Thyroid gland (tissue), 4 donors: ENCODE measurements at regions not wholly inside any gene's neighbourhood (a gene's known extent, or its start where the extent isn't known, plus 50 kb on each side); places are given as distances from the start of the nearest gene placed in this dataset.
"Not testable (repeated sequence)": the region's sequence is repeated elsewhere in the genome, so short reads cannot be mapped to it uniquely, and the experiment has no call there.

Experiments
- DNase-seq, 2 donors: peaks; one replicate each; pipeline ENCODE4 v3.0.0-alpha.2; 2019
- H3K27ac ChIP-seq, 3 donors: fragments of 200-600 bp; sonication (generic); 1 replicate in 2 of 3; 2 replicates in 1 of 3; pipeline ENCODE4 v1.5.1; 2016 to 2019; ENCODE audit warnings: mild to moderate bottlenecking in 1 of 3, moderate library complexity in 1 of 3
- H3K27me3 ChIP-seq: fragments of 200-600 bp; sonication (generic); one replicate; pipeline ENCODE4 v1.5.1; 2019
- H3K36me3 ChIP-seq, 2 donors: fragments of 200-600 bp; sonication (generic); one replicate each; pipeline ENCODE4 v1.5.1; 2016 to 2019
- H3K4me1 ChIP-seq, 2 donors: fragments of 200-600 bp; sonication (generic); one replicate each; pipeline ENCODE4 v1.5.1; 2017 to 2019
- H3K4me3 ChIP-seq, 3 donors: fragments of 200-600 bp; sonication (generic); replicated peaks in 1 of 3; 1 replicate in 2 of 3; 2 replicates in 1 of 3; pipeline ENCODE4 v1.5.1; 2016; ENCODE audit warnings: mild to moderate bottlenecking in 1 of 3
- H3K9me3 ChIP-seq: fragments of 200-600 bp; sonication (generic); one replicate; pipeline ENCODE4 v1.5.1; 2017
- POLR2A ChIP-seq, 2 donors: fragments of 450-650 bp; IDR thresholded peaks; one replicate each; pipeline ENCODE4 v1.6.1; 2017; ENCODE audit warnings: antibody characterized with exemption in 2 of 2, mild to moderate bottlenecking in 2 of 2, moderate library complexity in 1 of 2
- WGBS, 2 donors: methylation state at CpG; one replicate each; pipeline ENCODE4 v1.1.5; 2017; 5-methylcytosine and 5-hydroxymethylcytosine counted together
- intact Hi-C: fragments of 100-400 bp; cut with DNase I; formaldehyde crosslinking; loops from one replicate; pipeline ENCODE4 v1.15.1; 2023
- TF ChIP-seq, protein P1 (sequence below), 6 experiments: fragments of 200-600 bp in 3 of 6; fragments of 450-650 bp in 3 of 6; sonication (generic) in 3 of 6; IDR thresholded peaks; one replicate each; pipeline ENCODE4 v1.5.1; 2016 to 2019; ENCODE audit warnings: antibody characterized with exemption in 6 of 6, mild to moderate bottlenecking in 2 of 6, inconsistent platforms in 1 of 6, moderate library complexity in 1 of 6

DNA sequence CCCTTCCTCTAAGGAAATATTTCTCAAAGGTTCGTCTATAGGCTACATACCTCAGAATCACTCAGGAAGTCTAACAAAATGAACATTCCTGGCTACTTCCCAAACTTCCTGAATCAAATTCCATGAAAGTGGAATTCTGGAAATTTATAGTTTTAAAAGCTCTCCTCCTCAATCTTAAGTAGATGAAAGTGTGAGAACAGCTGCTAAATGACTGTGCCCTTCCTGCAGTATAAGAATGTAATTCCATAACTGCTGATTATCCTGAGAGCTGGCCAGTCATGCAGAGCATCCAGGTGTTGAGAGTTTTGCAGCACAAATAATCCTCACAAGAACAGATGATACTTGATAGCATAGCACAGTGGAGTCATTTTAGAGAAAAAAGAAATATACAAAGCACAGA, 265.0 kb downstream of the KCNJ3 start:
- TF ChIP-seq, protein P1, sequence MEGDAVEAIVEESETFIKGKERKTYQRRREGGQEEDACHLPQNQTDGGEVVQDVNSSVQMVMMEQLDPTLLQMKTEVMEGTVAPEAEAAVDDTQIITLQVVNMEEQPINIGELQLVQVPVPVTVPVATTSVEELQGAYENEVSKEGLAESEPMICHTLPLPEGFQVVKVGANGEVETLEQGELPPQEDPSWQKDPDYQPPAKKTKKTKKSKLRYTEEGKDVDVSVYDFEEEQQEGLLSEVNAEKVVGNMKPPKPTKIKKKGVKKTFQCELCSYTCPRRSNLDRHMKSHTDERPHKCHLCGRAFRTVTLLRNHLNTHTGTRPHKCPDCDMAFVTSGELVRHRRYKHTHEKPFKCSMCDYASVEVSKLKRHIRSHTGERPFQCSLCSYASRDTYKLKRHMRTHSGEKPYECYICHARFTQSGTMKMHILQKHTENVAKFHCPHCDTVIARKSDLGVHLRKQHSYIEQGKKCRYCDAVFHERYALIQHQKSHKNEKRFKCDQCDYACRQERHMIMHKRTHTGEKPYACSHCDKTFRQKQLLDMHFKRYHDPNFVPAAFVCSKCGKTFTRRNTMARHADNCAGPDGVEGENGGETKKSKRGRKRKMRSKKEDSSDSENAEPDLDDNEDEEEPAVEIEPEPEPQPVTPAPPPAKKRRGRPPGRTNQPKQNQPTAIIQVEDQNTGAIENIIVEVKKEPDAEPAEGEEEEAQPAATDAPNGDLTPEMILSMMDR (IDR thresholded peaks at IDR 0.05): no peak
- no peak for TF ChIP-seq POLR2A (IDR thresholded peaks at IDR 0.05)
- no peaks in the 10 kb centered on the region for H3K36me3 ChIP-seq
- intact Hi-C loops: no loop called here
- no peak overlapping the region for H3K4me3 ChIP-seq
- no peak overlapping the region for H3K27ac ChIP-seq
- no peaks in the 10 kb centered on the region for H3K27me3 ChIP-seq
- H3K9me3 ChIP-seq: no peaks in the 10 kb centered on the region
- 8 to 12% methylated on average over 1 of the region's 1 CpG for WGBS, 2 donors
- no peaks in the 10 kb centered on the region for H3K4me1 ChIP-seq
- DNase-seq: no peak

- DNase-seq: no peak
- Histone ChIP-seq H3K27ac (no peak overlapping the region), H3K4me1 (no peaks in the 10 kb centered on the region), H3K9me3 (no peaks in the 10 kb centered on the region), H3K4me3 (no peak overlapping the region), H3K36me3 (no peaks in the 10 kb centered on the region), H3K27me3 (no peaks in the 10 kb centered on the region)
- 84 to 91% methylated on average over 2 of the region's 2 CpGs for WGBS, 2 donors
- TF ChIP-seq, protein P1 (IDR thresholded peaks at IDR 0.05): no peak
- TF ChIP-seq POLR2A (IDR thresholded peaks at IDR 0.05): no peak
- intact Hi-C loops: no loop called here
Observed at GRCh38 chr2:154961676-154962075, 263.2 kb downstream of the KCNJ3 start.

GRCh38 chr2:154960802-154961583, 262.5 kb downstream of the KCNJ3 start:
- H3K9me3 ChIP-seq: no peaks in the 10 kb centered on the region
- intact Hi-C loops: no loop called here
- H3K4me1 ChIP-seq: no peaks in the 10 kb centered on the region
- 83 to 86% methylated on average over 3 of the region's 3 CpGs for WGBS, 2 donors
- no peak overlapping the region for H3K27ac ChIP-seq
- no peaks in the 10 kb centered on the region for H3K36me3 ChIP-seq
- no peak overlapping the region for H3K4me3 ChIP-seq
- TF ChIP-seq, protein P1 (IDR thresholded peaks at IDR 0.05): no peak
- no peak for TF ChIP-seq POLR2A (IDR thresholded peaks at IDR 0.05)
- DNase-seq: no peak
- H3K27me3 ChIP-seq: no peaks in the 10 kb centered on the region

DNA sequence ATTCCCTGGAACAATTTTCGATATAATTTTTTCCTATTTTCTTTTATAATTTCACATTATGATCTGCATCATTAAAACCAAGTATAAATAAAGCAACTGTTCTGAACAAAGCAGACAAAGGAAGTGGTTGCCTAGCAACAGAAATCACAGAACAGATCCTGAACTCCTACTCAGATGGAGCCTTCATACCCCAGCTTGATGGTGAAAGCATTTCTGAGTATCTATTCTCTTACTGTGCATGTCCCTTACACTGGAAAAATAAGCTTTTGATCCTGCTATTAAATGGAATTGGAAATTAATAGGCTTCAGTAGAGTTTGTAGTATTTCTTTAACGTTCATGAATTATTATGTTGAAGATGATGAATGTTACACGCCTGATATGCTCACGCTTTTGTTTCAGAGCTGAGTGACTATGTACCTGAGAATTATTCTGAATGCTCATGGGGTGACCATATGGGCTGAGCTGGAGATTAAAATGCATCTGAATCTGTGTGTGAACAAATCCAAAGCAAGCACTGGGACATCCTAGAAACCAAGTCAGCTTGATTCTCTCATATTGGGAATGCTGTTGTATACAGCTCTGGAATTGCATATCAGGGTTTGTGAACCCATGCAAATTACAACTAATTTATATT, 254.0 kb downstream of the KCNJ3 start:
- DNase-seq: no peak
- Histone ChIP-seq H3K36me3 (no peaks in the 10 kb centered on the region), H3K27me3 (no peaks in the 10 kb centered on the region), H3K4me3 (no peak overlapping the region), H3K4me1 (no peaks in the 10 kb centered on the region), H3K9me3 (no peaks in the 10 kb centered on the region), H3K27ac (no peak overlapping the region)
- TF ChIP-seq, protein P1 (IDR thresholded peaks at IDR 0.05): no peak
- no peak for TF ChIP-seq POLR2A (IDR thresholded peaks at IDR 0.05)
- intact Hi-C loops: no loop called here
- 67 to 68% methylated on average over 4 of the region's 4 CpGs for WGBS, 2 donors

DNA sequence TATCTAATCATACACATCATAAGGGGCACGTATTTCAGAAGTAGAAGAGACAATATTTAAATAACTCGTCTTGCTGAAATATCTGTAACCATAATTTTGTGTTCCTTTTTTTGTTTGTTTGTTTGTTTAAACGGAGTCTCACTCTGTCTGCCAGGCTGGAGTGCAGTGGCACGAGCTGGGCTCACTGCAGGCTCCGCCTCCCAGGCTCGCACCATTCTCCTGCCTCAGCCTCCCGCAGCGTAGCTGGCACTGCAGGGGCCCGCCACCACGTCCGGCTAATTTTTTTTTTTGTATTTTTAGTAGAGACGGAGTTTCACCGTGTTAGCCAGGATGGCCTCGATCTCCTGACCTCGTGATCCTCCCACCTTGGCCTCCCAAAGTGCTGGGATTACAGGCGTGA, 248.9 kb downstream of the KCNJ3 start:
- H3K4me1 ChIP-seq, intact Hi-C loops, H3K36me3 ChIP-seq, H3K9me3 ChIP-seq, H3K27me3 ChIP-seq, DNase-seq, H3K4me3 ChIP-seq, H3K27ac ChIP-seq: not testable (repeated sequence)
- WGBS, 2 donors: 90 to 92% methylated on average over 16 of the region's 16 CpGs
